DMS79 treated with DMSO at 0.1 percent for 48 hours (cell line): ENCODE measurements at regions not wholly inside any gene's neighbourhood (a gene's known extent, or its start where the extent isn't known, plus 50 kb on each side); places are given as distances from the start of the nearest gene placed in this dataset.

Experiments used
- DNase-seq: peaks from one replicate; lab custom pipeline; 2025; lab: John Stamatoyannopoulos, UW

- no peak for DNase-seq
Measured at GRCh38 chr5:133686566-133686965, 74.2 kb upstream of the FSTL4 start.

GRCh38 chr5:133685402-133686018, 73.2 kb upstream of the FSTL4 start:
- DNase-seq: no peak

- no peak for DNase-seq
Measured at GRCh38 chr5:133683646-133684596, 71.6 kb upstream of the FSTL4 start.

GRCh38 chr5:133682451-133682850, 70.1 kb upstream of the FSTL4 start:
- DNase-seq: no peak

- no peak for DNase-seq
Measured at GRCh38 chr5:133681896-133682295, 69.6 kb upstream of the FSTL4 start.

GRCh38 chr5:133680830-133681565, 68.7 kb upstream of the FSTL4 start:
- no peak for DNase-seq

- no peak for DNase-seq
Measured at GRCh38 chr5:133679534-133679933, 67.2 kb upstream of the FSTL4 start.

GRCh38 chr5:133675376-133676154, 63.2 kb upstream of the FSTL4 start:
- no peak for DNase-seq

- no peak for DNase-seq
Measured at GRCh38 chr5:133670336-133670735, 58.0 kb upstream of the FSTL4 start.

GRCh38 chr5:133669472-133669871, 57.1 kb upstream of the FSTL4 start:
- no peak for DNase-seq

GRCh38 chr5:133668458-133668857, 56.1 kb upstream of the FSTL4 start:
- no peak for DNase-seq

GRCh38 chr5:133667217-133667616, 54.9 kb upstream of the FSTL4 start:
- no peak for DNase-seq

- DNase-seq: no peak
Measured at GRCh38 chr5:133665571-133665970, 53.2 kb upstream of the FSTL4 start.

GRCh38 chr5:133664422-133664821, 52.1 kb upstream of the FSTL4 start:
- DNase-seq: no peak

- DNase-seq: no peak
Measured at GRCh38 chr5:133663397-133664054, 51.2 kb upstream of the FSTL4 start.

GRCh38 chr5:133662578-133662977, 50.2 kb upstream of the FSTL4 start:
- no peak for DNase-seq
